NCI-H2196 treated with DMSO at 0.1 percent for 48 hours (cell line): ENCODE measurements at regions not wholly inside any gene's neighbourhood (a gene's known extent, or its start where the extent isn't known, plus 50 kb on each side); places are given as distances from the start of the nearest gene placed in this dataset.

Source experiments
- DNase-seq: peaks from one replicate; lab custom pipeline; 2025; ENCODE audit not compliant: unreplicated experiment; lab: John Stamatoyannopoulos, UW

DNA sequence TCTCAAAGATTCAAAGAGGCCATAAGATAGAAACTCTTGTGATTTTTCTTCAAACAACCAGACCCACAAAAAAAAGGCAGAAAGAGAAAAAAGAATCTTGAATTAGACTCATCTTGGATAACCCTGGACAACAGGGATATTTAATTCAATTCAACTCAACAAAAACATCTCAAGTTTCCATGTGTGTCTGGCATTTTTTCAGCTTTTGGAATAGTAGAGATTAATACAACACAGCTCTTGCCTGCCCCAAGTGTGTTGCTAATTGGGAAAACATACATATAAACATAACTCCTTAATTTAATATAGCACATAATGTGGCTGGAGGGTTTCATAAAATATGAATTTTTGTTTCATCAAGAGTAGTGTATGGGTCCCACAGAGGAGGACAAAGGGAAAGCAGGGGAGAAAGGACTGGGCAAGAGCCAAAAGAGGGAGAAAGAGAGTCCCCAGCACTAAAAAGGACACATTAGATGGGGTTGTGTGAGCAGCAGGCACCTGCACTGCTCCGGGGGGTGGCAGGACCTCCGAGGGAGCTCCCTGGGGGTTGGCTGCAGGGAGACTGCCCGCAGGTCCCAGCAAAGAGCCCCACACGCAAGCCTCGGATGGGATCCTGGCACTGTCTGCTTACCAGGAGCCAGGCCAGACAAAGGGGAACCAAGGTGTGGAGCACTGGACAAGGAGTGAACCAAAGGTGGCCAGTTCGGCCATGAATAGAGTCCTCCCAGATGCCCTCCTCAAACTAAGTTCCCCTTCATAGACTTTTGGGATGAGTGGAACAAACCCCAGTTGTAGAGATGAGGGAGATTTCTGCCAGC is 65.6 kb upstream of the TMEM72 start:
- DNase-seq: no peak

DNA sequence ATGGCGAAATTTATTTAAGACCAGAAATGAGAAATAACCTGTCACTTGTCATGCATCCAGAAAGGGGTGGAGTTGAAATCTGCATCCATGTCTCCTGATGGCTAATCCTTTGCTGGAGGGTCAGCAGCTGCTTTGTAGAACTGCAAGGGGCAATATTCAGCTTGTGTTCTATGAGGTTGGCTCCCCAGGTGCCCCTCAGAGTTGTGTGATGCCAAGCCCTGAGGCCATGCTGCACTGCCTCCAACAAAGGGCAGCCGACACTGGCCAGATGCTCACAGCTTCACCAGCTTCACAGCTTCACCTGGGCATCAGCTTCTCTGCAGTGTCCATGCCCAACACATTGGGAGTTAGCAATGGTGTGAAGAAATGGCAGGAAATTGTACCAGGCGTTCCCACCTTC is 64.0 kb upstream of the TMEM72 start:
- no peak for DNase-seq

DNA sequence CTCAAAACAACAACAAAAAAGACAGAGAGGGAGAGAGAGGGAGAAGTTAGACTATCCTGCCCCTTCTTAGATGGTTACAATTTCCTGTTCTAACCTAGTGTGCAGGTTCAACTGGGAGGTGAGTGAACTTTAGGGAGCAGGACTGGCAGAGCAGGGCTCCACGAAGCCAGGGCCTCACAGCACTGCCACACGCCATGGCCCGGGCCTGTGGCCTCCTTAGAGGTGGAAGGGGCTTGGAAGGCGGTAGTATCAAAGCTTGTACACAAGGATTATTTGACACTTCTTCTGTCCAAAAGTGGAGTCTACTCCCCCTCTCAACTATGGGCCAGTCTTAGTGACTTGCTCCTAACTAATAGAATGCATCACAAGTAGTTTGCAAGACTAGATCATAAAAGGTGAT is 62.9 kb upstream of the TMEM72 start:
- no peak for DNase-seq

DNA sequence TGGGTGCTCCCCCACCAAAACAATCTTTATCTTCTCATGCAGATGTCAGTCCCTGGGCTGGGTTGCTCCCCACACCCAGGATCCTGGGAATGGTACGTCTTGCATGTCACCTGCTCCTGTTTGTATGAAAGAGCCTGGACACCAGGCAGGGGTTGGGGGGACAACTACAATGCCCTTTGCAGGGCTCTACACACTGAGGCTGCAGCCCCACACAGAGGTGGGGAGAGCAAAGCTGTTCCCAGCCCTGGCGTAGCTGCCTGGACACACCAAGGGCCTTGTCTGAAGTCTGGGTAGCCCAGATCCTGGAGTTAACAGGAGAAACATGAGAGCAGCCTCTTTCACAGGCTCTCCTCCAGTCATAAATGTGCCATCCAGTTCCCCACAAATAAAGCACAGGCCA is 61.2 kb upstream of the TMEM72 start:
- DNase-seq: no peak

DNA sequence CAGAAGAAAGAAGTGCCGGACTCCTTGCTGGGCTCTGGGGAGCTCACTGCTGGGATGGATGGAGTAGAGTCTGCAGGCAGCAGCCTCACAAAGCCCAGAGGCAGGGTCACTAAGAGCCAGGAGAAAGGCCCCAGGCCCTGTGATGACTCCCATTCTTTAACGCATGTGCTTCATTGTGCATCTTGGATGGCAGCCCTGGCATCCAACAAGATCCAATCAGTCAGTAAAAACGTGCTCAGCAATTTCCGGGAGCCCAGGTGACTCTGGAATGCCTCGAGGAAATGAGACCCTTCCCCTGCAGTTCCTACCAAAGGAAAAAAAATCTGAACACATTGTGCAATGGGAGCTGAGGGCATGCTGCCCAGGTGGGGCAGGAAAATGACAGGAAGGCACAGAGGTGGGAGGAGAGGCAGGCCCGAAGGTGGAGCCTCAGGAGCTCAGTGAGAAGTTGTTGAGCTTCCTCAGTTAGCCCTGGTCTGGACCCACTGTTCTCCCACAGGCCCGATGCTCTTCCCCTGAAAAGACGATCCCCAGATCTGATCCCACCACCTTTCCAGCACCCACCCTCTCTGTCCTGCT is 60.7 kb upstream of the TMEM72 start:
- no peak for DNase-seq

DNA sequence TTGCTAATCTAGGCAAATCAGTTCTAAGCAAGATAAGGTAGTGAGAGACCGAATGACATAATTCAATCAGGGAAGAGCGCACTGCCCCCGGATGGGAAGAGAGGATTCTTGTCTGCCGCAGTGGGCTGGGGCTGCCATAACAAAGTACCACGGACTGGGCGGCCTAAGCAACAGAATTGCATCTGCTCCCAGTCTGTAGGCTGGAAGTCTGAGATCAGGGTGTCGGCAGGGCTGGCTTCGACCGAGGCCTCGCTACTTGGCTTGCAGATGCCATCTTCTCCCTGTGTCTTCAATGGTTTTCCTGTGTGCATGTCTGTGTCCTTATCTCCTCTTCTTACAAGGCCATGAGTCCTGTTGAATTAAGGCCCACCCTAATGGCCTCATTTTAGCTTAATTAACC is 59.7 kb upstream of the TMEM72 start:
- DNase-seq: no peak

DNA sequence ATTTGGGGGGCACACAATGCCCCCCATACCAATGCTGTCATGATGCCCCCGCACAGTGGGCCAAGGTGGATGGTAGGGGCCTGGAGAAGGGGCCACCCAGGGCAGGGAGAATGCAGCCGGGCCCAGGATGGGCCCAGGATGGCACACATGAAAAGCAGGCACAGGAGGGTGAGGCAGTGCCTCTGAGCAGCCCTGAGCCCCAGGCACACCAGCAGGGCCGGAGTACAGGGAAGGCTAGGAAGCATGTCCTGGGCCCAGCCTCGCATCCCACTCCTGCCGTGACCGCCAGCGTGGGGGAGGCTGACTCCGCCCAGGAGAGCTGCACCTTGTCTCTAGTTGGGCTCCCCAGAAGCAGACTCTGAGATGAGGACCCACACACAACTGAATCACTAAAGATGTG is 59.3 kb upstream of the TMEM72 start:
- DNase-seq: no peak

DNA sequence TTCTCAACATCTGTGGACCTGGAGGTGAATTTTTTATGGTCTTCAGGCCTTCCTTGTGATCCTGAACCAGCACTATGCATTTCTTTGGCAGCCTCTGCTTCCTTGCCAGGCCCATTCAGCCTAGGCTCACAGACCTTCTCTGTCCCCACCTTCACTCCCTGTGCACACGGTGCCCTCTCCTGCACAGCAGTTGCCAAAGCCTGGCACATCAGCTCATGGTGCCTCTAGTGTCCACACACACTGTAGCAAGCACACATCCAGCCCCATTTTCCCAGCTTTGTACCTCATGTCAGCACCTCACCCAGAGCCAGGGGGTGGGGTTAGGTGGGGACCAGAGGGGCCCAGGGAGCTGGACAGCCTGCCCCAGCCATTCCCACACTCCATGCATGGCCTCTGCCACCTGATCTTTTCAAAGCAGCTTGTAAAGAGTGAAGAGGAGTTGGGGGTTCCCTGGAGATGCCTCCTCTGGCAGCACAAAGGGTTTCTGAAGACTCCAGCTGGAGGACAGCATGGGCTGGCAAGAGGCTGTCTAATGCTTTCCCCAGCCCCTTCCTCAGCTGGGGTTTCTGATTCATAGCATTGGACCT is 57.9 kb upstream of the TMEM72 start:
- DNase-seq: peak; percentile 13

DNA sequence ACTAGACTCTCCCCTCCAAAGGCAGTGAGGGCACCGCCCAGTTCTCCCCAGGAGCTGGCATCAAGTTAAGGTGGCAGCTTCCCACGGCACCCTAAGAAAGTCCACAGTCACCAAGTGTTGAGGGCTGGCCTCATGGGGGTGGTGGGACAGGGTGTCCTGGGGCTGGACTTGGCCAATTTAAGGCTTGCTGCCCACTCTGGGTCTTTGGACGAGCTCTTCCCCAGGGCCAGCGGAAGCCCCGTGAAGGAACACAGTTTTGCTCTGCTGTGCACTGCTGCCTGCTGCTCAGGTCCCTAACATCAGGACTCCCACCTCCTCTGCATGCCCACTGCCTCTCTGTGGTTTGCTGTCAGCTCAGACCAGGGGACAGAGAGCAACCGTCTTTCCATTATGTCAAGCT is 57.3 kb upstream of the TMEM72 start:
- no peak for DNase-seq

DNA sequence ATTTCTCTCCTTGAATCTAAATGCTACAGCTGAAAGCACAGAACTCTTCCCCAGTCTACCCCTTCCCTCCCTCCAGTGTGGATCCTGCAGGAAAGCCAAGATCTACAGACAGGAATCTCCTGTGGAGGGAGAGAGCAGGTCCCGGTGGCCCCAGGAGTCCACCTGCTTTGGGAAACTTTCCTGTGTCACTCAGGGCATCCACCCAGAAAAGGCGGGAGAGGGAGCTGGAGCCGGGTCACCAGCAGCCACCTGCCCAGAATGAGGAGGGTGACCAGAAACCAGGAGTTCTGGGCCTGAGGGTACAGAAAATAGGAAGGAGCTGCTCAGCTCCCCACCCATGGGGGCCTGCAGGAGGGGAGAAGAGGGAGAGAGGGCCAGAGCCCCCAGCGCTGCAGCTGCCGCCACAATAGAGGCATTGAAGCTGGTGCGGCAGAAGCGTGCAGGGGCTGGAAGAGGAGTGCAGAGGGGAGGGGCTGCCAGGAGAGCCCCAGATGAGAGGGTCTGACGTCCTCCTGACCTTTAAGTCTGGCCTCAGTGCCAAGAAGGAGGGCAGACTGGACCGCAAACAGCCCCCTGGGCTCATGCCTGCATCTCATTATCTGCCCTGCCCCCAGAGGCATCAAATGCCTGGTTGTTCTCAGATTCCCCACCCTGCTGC is 56.3 kb upstream of the TMEM72 start:
- no peak for DNase-seq

DNA sequence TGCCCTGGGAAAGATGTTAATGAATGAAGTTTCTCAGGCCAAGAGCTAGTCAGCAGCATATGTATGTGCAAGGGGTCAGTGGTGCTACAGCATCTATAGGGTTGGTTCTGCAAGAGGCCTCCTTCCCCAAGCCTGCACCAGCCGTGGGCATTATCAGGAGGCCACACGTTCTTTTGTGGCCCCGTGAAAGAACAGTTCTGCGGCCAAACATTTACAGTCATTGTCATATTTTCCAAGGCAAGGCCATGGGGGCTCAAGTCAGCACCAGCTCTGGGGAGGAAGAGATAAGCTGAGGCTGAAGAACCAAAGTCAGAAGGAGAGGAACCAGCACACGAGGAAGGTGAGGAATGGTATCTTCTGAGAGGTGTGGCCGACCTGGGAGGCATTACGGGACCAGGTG is 54.4 kb upstream of the TMEM72 start:
- DNase-seq: no peak

DNA sequence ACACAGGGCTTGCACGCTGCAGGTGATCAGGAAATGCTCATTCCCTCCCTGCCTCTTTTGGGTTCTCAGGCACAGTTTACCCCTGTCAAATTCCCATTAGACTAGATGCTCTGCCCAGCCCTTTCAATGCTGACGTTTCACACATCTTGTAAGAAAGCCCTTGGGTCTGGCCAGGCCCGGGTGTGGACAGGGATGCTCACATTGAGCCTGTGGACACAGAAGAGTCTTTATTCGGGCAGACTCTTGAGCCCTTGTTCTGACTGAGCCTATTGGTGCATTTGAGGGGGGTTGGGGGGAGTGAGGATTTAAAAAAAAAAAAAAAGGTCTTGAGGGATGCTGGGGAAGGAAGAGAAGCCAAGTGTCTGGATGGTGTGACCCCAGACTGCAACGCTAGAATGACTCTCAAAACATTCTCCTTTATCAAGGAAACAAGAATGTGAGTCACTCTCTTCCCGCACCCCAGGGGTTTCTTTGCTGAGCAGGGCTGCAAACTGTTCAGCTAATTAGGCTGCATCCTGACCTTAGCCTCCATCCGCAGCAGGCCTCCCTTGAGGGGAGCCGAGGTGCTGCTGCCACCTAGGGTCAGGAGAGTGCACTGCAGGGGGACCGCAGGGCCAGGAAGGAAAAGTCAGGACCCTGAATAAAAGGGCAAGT is 53.6 kb upstream of the TMEM72 start:
- peak; percentile 5 for DNase-seq

DNA sequence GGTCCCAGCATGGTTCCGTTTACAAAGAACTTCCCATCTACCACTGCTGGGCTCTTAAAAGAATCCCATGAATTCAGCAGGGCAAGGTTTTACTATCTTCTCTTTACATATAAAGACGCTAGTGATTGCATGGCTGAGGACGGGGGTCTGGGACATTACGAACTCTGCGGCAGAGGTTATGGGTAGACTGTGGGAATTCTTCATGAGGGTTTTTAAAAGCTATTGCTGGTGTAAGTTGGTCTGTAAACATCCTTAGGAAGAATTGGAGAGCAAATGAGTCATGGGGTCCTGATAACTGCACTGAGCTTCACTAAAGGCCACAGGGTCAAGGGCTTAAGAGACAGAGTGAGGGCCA is 53.1 kb upstream of the TMEM72 start:
- no peak for DNase-seq

DNA sequence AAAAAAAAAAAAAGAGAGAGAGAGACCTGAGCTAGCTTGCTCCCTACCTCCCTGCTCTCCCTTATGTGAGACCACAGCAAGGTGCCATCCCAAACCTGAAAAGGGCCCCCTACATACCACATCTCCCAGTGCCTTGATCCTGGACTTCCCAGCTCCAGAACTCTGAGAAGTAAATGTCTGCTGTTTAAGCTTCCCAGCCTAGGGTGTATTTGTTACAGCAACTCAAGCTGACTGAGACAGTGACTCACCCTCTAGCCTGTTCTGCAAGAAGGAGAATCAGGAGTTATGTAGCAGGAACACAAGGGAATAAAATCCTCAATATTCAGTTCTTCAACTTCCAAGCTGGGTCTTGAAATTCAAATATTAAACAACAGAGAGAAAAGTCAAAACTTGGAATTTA is 52.1 kb upstream of the TMEM72 start:
- DNase-seq: no peak

DNA sequence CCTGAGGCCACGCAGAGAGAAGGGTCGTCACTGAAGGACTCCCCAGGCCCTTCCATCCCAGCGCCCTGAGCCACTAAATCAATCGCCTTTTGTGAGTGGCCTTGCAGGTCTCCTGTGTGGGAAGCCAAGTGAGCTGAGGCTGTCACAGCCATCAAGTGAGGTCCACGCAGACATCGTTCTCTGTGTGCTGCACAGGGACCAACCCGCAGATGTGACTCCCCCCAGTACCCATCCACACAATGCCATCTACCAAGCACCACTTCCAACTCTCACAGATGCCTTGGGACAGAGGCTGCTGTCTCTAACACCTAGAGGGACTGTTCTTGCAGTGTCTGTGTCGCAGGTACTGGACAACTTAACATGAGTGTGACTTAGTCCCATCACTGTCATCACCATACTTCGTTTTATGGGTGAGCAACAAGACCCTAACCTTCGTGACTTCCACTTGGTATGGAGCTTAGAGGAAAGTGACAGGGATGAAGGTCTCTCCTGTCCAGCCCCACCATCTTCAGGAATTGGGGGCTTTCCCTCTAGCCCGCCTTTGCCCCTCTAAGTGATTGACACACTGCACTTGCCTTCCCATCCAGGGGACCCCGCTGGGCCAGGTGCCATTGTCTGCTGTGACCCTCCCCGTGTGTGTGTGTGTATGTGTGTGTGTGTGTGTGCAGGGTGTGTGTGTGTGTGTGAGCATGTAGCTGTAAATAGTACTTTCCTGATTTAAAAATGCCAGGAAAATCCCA is 51.4 kb upstream of the TMEM72 start:
- no peak for DNase-seq

DNA sequence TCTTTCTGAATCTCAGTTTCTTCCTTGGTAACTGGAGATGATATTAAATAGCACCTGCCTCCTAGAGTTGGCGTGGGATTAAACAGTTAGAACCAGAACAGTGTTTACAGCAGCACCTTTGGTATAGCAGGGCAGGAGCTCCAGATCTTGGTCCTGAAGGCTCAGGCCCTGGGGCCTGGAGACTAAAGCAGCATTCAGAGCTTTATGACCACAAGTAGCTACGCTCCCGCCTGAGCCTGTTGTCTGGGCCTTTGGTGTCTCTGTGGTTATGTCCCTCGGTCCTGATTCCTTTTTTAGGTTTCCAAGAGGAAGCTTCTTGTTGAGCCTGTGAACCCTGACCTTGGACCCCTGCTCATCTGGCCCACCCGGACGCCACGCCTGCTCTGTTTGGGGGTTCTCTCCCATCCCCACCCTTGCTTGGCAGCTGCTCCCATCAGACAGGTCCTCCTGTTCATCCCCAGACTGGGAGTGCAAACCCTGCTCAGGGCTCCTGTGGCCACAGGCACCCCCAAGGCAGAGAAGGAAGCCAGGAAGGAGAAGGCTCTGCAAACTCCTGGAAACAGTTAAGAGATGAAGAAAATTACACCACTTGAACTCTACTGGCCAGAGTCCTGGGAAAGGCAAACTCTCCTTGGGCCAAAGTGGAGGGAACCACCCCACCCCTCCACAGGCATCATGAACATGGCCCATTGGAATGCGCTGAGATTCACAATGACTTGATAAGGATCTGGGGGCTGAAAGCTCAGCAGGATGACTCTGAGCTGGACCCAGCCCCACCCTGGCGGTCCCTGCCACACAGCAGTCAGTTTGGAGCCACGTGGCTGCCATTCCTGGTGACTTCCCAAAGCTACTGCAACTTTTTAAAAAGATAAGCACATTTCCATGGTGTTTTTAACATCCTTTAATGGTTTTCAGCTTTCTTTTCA is 50.1 kb upstream of the TMEM72 start:
- no peak for DNase-seq
